CD4-positive, alpha-beta T cell treated with Interferon gamma for 1 hour (primary cell): ENCODE measurements at regions not wholly inside any gene's neighbourhood (a gene's known extent, or its start where the extent isn't known, plus 50 kb on each side); places are given as distances from the start of the nearest gene placed in this dataset.
"Not testable (repeated sequence)": the region's sequence is repeated elsewhere in the genome, so short reads cannot be mapped to it uniquely, and the experiment has no call there.

Experiments used
- DNase-seq: peaks from one replicate; pipeline ENCODE4 v3.0.0-alpha.2; 2020

GRCh38 chr13:82294226-82294625 is 1588.0 kb downstream of the SLITRK1 start:
- DNase-seq: no peak

- DNase-seq: no peak
These were observed 1589.9 kb downstream of the SLITRK1 start for GRCh38 chr13:82292334-82292733.

- DNase-seq: no peak
These were observed 1590.4 kb downstream of the SLITRK1 start for GRCh38 chr13:82291852-82292251.

- DNase-seq: no peak
These were observed 1606.6 kb downstream of the SLITRK1 start for GRCh38 chr13:82275644-82276043.

- DNase-seq: no peak
These were observed 1623.0 kb downstream of the SLITRK1 start for GRCh38 chr13:82259284-82259683.

GRCh38 chr13:82257790-82258507 is 1624.3 kb downstream of the SLITRK1 start:
- peak; percentile 1 for DNase-seq

- DNase-seq: no peak
These were observed 1633.5 kb downstream of the SLITRK1 start for GRCh38 chr13:82248762-82249161.

- no peak for DNase-seq
These were observed 1636.4 kb downstream of the SLITRK1 start for GRCh38 chr13:82245860-82246259.

- DNase-seq: no peak
These were observed 1657.5 kb downstream of the SLITRK1 start for GRCh38 chr13:82224806-82225205.

GRCh38 chr13:82221621-82222020 is 1660.7 kb downstream of the SLITRK1 start:
- no peak for DNase-seq

- no peak for DNase-seq
These were observed 1661.6 kb downstream of the SLITRK1 start for GRCh38 chr13:82220641-82221040.

- DNase-seq: no peak
These were observed 1666.1 kb downstream of the SLITRK1 start for GRCh38 chr13:82216165-82216564.

- DNase-seq: no peak
These were observed 1667.9 kb downstream of the SLITRK1 start for GRCh38 chr13:82214341-82214740.

- DNase-seq: no peak
These were observed 1676.0 kb downstream of the SLITRK1 start for GRCh38 chr13:82206241-82206640.

- no peak for DNase-seq
These were observed 1679.9 kb downstream of the SLITRK1 start for GRCh38 chr13:82202398-82202797.

GRCh38 chr13:82196087-82196486 is 1686.2 kb downstream of the SLITRK1 start:
- no peak for DNase-seq

GRCh38 chr13:82187227-82187626 is 1695.0 kb downstream of the SLITRK1 start:
- DNase-seq: no peak

- DNase-seq: no peak
These were observed 1705.5 kb downstream of the SLITRK1 start for GRCh38 chr13:82176751-82177150.

- no peak for DNase-seq
These were observed 1716.7 kb downstream of the SLITRK1 start for GRCh38 chr13:82165396-82166174.

GRCh38 chr13:82164780-82165395 is 1717.4 kb downstream of the SLITRK1 start:
- not testable (repeated sequence) for DNase-seq

GRCh38 chr13:82147526-82147925 is 1734.7 kb downstream of the SLITRK1 start:
- DNase-seq: no peak

- no peak for DNase-seq
These were observed 1745.4 kb downstream of the SLITRK1 start for GRCh38 chr13:82136880-82137279.

- DNase-seq: no peak
These were observed 1753.0 kb downstream of the SLITRK1 start for GRCh38 chr13:82129281-82129680.

- no peak for DNase-seq
These were observed 1763.7 kb downstream of the SLITRK1 start for GRCh38 chr13:82118589-82118988.
